C4-2B (cell line): ENCODE measurements at regions not wholly inside any gene's neighbourhood (a gene's known extent, or its start where the extent isn't known, plus 50 kb on each side); places are given as distances from the start of the nearest gene placed in this dataset.

ENCODE experiments used
- CTCF ChIP-seq: fragments of 450-650 bp; conservative IDR thresholded peaks from 2 replicates; pipeline ENCODE4 v1.5.1; 2017; ENCODE audit warnings: mild to moderate bottlenecking
- ZFX ChIP-seq: fragments of 450-650 bp; IDR thresholded peaks from 2 replicates; pipeline ENCODE4 v1.6.1; 2017

GRCh38 chr2:120480346-120480902, 134.5 kb downstream of the INHBB start:
- no peak for TF ChIP-seq CTCF
- no peak for TF ChIP-seq ZFX
